22Rv1 (cell line): ENCODE measurements at regions not wholly inside any gene's neighbourhood (a gene's known extent, or its start where the extent isn't known, plus 50 kb on each side); places are given as distances from the start of the nearest gene placed in this dataset.

Experiments
- CTCF ChIP-seq: fragments of 450-650 bp; IDR thresholded peaks from 2 replicates; pipeline ENCODE4 v1.5.1; 2017; ENCODE audit warnings: mild to moderate bottlenecking
- ZFX ChIP-seq: fragments of 450-650 bp; IDR thresholded peaks from 2 replicates; pipeline ENCODE4 v1.6.1; 2017; ENCODE audit warnings: antibody characterized with exemption, borderline replicate concordance

- TF ChIP-seq ZFX (no peak), CTCF (no peak)
Measured at GRCh38 chr2:18644115-18644462, 54.7 kb upstream of the NT5C1B start.
